ENCODE measurements at regions not wholly inside any gene's neighbourhood (a gene's known extent, or its start where the extent isn't known, plus 50 kb on each side); places are given as distances from the start of the nearest gene placed in this dataset.

DNA sequence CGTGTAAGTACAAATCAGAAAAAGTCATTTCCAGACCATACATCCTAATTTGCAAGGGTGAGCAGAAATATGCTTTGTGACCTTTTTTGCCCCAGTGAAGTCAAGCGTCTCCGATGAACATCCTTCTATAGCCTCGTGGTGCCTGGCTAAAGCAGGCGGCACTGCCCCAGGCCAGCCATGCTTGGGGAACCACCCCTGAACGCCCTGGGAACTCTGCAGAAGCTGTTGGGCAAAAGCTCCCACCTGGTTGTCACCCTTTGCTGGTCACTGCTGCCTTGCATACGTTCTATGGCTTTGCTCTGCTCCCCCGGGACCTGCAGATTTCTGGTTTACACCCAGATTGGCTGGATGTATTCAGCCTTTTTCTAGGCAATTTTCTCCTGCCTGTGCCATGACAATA, 256.4 kb downstream of the SS18 start:
- no peaks in the 10 kb centered on the region for H3K79me2 ChIP-seq (ENCODE audit: control insufficient read depth, insufficient read depth, low read length)
- no peak overlapping the region for H3K4me3 ChIP-seq (replicated peaks in 1 of 3; ENCODE audit: insufficient read depth in 1 of 3, low read depth in 1 of 3, low read length in 3 of 3)
- H3K27ac ChIP-seq (ENCODE audit: insufficient read depth, low read depth, low read length): no peak overlapping the region
- dilution Hi-C loops (cut with MboI; ENCODE audit: extremely low pct_ligation_motif_present, low sequenced_read_pairs) (no loop called here), intact Hi-C loops (cut with micrococcal nuclease) (loop anchor here (5.0 kb wide), 1 partner anchor 522 kb away; no protein-coding TSS in a partner anchor)
- DNase-seq (ENCODE audit: low read depth, low spot score) (no peak), FAIRE-seq (no peak)
- peaks cover 9 to 11% of the 10 kb centered on the region in 2 experiments for H3K27me3 ChIP-seq (ENCODE audit: control insufficient read depth in 2 of 2, insufficient read depth in 2 of 2, low read length in 2 of 2)
- H3K36me3 ChIP-seq (ENCODE audit: control insufficient read depth in 2 of 2, extremely low read depth in 1 of 2, insufficient read depth in 2 of 2, low read length in 2 of 2): no peaks in the 10 kb centered on the region
- ChIA-PET CTCF (interaction anchor here (0.6 to 1.5 kb wide), 2 partner anchors 59 to 1108 kb away, joined by 3 to 4 read pairs; no protein-coding TSS in a partner anchor), POLR2A (interaction anchor here (0.6 kb wide), 1 partner anchor 603 kb away, joined by 3 read pairs; no protein-coding TSS in a partner anchor)
- no peak overlapping the region for H3K9ac ChIP-seq (replicated peaks; ENCODE audit: extremely low read depth, insufficient read depth, low read length)
- TF ChIP-seq, protein P1, sequence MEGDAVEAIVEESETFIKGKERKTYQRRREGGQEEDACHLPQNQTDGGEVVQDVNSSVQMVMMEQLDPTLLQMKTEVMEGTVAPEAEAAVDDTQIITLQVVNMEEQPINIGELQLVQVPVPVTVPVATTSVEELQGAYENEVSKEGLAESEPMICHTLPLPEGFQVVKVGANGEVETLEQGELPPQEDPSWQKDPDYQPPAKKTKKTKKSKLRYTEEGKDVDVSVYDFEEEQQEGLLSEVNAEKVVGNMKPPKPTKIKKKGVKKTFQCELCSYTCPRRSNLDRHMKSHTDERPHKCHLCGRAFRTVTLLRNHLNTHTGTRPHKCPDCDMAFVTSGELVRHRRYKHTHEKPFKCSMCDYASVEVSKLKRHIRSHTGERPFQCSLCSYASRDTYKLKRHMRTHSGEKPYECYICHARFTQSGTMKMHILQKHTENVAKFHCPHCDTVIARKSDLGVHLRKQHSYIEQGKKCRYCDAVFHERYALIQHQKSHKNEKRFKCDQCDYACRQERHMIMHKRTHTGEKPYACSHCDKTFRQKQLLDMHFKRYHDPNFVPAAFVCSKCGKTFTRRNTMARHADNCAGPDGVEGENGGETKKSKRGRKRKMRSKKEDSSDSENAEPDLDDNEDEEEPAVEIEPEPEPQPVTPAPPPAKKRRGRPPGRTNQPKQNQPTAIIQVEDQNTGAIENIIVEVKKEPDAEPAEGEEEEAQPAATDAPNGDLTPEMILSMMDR (IDR thresholded peaks at IDR 0.05; ENCODE audit: extremely low read depth in 1 of 2, insufficient read depth in 1 of 2, low read depth in 1 of 2, low read length in 2 of 2): no peak
- no peak for TF ChIP-seq POLR2A (IDR thresholded peaks at IDR 0.05; ENCODE audit: low read depth, low read length)
- TF ChIP-seq, protein P2, sequence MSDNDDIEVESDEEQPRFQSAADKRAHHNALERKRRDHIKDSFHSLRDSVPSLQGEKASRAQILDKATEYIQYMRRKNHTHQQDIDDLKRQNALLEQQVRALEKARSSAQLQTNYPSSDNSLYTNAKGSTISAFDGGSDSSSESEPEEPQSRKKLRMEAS (IDR thresholded peaks at IDR 0.05; ENCODE audit: insufficient read depth, insufficient read length): no peak
- no peak for TF ChIP-seq EZH2 (IDR thresholded peaks at IDR 0.05; ENCODE audit: borderline replicate concordance, low read depth, low read length, severe bottlenecking)
- no peak for TF ChIP-seq JUN (IDR thresholded peaks at IDR 0.05; ENCODE audit: borderline replicate concordance, insufficient read depth, insufficient read length, low read depth)
- no peak for TF ChIP-seq MYC (IDR thresholded peaks at IDR 0.05; ENCODE audit: low read depth, low read length)
- TF ChIP-seq POLR2AphosphoS5 (IDR thresholded peaks at IDR 0.05; ENCODE audit: insufficient read depth, low read depth, low read length): no peak
- TF ChIP-seq GATA2 (IDR thresholded peaks at IDR 0.05; ENCODE audit: insufficient read depth, insufficient read length, low read depth, low read length): no peak
- no peak for TF ChIP-seq FOS (IDR thresholded peaks at IDR 0.05; ENCODE audit: borderline replicate concordance, insufficient read depth, low read length)
- H2AFZ ChIP-seq (ENCODE audit: low read depth, low read length): no peak overlapping the region
- peaks cover 4% of the 10 kb centered on the region for H3K4me1 ChIP-seq (ENCODE audit: control insufficient read depth, extremely low read depth, insufficient read depth, low read length)
- no peaks in the 10 kb centered on the region for H4K20me1 ChIP-seq (replicated peaks; ENCODE audit: control insufficient read depth, extremely low read depth, insufficient read depth, low read length)
- BruUV-seq (replicated peaks): no TSS peak
- no peaks in the 10 kb centered on the region for H3K9me3 ChIP-seq (replicated peaks; ENCODE audit: control insufficient read depth, insufficient read depth, low read length)
- no peaks in the 10 kb centered on the region for H3K9me1 ChIP-seq (replicated peaks; ENCODE audit: control insufficient read depth, extremely low read depth, insufficient read depth, low read length)
- no peak overlapping the region for H3K4me2 ChIP-seq (ENCODE audit: insufficient read depth, low read length)
